ENCODE measurements at regions not wholly inside any gene's neighbourhood (a gene's known extent, or its start where the extent isn't known, plus 50 kb on each side); places are given as distances from the start of the nearest gene placed in this dataset.

GRCh38 chr15:39304931-39305728, 275.7 kb upstream of the THBS1 start:
- WGBS, 2 donors = 76 to 81% methylated on average over 4 of the region's 4 CpGs
- no peak overlapping the region for H3K4me3 ChIP-seq (ENCODE audit: low read depth, poor library complexity, severe bottlenecking)
- intact Hi-C loops (cut with DNase I; ENCODE audit: low total_unique reads) = no loop called here
- TF ChIP-seq, protein P1, sequence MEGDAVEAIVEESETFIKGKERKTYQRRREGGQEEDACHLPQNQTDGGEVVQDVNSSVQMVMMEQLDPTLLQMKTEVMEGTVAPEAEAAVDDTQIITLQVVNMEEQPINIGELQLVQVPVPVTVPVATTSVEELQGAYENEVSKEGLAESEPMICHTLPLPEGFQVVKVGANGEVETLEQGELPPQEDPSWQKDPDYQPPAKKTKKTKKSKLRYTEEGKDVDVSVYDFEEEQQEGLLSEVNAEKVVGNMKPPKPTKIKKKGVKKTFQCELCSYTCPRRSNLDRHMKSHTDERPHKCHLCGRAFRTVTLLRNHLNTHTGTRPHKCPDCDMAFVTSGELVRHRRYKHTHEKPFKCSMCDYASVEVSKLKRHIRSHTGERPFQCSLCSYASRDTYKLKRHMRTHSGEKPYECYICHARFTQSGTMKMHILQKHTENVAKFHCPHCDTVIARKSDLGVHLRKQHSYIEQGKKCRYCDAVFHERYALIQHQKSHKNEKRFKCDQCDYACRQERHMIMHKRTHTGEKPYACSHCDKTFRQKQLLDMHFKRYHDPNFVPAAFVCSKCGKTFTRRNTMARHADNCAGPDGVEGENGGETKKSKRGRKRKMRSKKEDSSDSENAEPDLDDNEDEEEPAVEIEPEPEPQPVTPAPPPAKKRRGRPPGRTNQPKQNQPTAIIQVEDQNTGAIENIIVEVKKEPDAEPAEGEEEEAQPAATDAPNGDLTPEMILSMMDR (IDR thresholded peaks at IDR 0.05) = no peak
- TF ChIP-seq POLR2A (IDR thresholded peaks at IDR 0.05) = no peak
- DNase-seq (ENCODE audit: low spot score in 2 of 2) = no peak

DNA sequence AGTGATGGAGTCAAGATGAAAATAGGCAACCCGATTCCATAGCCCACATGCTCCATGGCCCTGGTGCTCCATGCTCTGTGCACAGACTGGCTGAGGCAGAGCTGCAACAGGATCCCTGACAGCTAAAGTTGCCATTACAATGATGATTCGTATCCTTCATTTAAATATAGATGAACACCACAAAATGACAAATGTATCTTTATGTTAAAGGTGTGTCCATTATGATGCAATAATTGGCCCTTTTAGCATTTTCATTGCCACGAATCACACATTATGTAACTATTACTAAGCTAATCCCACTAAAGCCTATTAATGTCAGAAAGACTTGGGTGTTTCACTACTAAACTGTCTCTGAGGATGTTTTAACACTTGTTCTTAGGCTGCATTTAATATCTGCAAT, 270.2 kb upstream of the THBS1 start:
- no peak for TF ChIP-seq POLR2A (IDR thresholded peaks at IDR 0.05)
- TF ChIP-seq, protein P1 (IDR thresholded peaks at IDR 0.05) = no peak
- no peak for DNase-seq (ENCODE audit: low spot score in 2 of 2)
- no peak overlapping the region for H3K4me3 ChIP-seq (ENCODE audit: low read depth, poor library complexity, severe bottlenecking)
- intact Hi-C loops (cut with DNase I; ENCODE audit: low total_unique reads) = no loop called here
- WGBS, 2 donors = 58 to 60% methylated on average over 3 of the region's 3 CpGs

DNA sequence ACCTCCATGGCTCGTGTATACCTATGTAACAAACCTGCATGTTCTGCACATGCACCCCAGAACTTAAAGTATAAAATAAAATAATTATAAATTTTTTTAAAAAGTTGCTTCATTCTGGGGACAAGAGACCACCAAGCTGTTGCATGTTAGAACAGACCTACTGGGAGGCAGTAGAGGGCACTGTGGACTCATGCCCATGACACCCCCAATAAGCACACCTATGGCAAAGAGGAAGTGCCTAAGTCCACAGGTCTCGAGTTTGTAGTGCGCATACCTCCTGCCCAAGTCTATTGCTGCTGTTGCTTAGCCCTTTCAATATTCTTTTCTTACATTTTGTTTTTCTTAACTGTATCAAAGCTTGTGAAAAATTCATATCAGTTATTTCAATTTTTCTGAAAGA, 267.9 kb upstream of the THBS1 start:
- TF ChIP-seq, protein P1 (IDR thresholded peaks at IDR 0.05) = no peak
- no peak for TF ChIP-seq POLR2A (IDR thresholded peaks at IDR 0.05)
- DNase-seq (ENCODE audit: low spot score in 2 of 2) = no peak
- H3K4me3 ChIP-seq (ENCODE audit: low read depth, poor library complexity, severe bottlenecking) = no peak overlapping the region
- intact Hi-C loops (cut with DNase I; ENCODE audit: low total_unique reads) = no loop called here
- 76 to 89% methylated on average over 3 of the region's 3 CpGs for WGBS, 2 donors

DNA sequence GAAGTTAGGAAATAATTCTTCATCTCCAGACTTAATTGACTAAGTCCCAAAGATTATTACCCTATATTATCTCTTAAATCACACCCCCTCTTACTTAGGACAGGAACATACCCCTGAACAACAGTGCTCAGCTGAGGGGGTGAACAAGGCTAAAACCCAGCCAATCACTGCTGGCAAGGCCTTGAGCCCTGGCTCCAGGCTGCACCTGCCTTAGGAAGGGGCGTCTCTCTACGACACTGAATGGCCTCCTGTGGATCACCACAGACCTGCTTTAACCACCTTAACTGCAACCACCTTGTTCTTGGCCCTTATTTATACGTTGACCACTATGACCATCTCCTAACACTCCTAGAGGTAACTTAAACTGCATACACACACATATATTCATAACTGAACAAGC, 267.4 kb upstream of the THBS1 start:
- WGBS, 2 donors = 97 to 98% methylated on average over 3 of the region's 3 CpGs
- no peak overlapping the region for H3K4me3 ChIP-seq (ENCODE audit: low read depth, poor library complexity, severe bottlenecking)
- intact Hi-C loops (cut with DNase I; ENCODE audit: low total_unique reads) = no loop called here
- TF ChIP-seq POLR2A (IDR thresholded peaks at IDR 0.05) = no peak
- TF ChIP-seq, protein P1 (IDR thresholded peaks at IDR 0.05) = no peak
- DNase-seq (ENCODE audit: low spot score in 2 of 2) = no peak

GRCh38 chr15:39313881-39314280, 267.0 kb upstream of the THBS1 start:
- WGBS, 2 donors = 96 to 97% methylated on average over 1 of the region's 1 CpG
- no peak for TF ChIP-seq POLR2A (IDR thresholded peaks at IDR 0.05)
- TF ChIP-seq, protein P1 (IDR thresholded peaks at IDR 0.05) = no peak
- H3K4me3 ChIP-seq (ENCODE audit: low read depth, poor library complexity, severe bottlenecking) = no peak overlapping the region
- no peak for DNase-seq (ENCODE audit: low spot score in 2 of 2)
- intact Hi-C loops (cut with DNase I; ENCODE audit: low total_unique reads) = no loop called here

All from lower leg skin (tissue), 4 donors.